Stimulated activated CD4-positive, alpha-beta T cell treated with anti-CD3 and anti-CD28 coated beads, Interleukin-1b, Interleukin-23, amount 100 ng/mL, for 24 hours (primary cell): ENCODE measurements at regions not wholly inside any gene's neighbourhood (a gene's known extent, or its start where the extent isn't known, plus 50 kb on each side); places are given as distances from the start of the nearest gene placed in this dataset.
A peak's percentile ranks its signal among the peaks of the same experiment; 100 is the strongest.
"Not testable (repeated sequence)": the region's sequence is repeated elsewhere in the genome, so short reads cannot be mapped to it uniquely, and the experiment has no call there.

ENCODE experiments used
- DNase-seq, 4 experiments: peaks; one replicate each; pipeline ENCODE4 v3.0.0-alpha.2; 2020; ENCODE audit warnings: low read depth in 4 of 4, low spot score in 1 of 4

DNA sequence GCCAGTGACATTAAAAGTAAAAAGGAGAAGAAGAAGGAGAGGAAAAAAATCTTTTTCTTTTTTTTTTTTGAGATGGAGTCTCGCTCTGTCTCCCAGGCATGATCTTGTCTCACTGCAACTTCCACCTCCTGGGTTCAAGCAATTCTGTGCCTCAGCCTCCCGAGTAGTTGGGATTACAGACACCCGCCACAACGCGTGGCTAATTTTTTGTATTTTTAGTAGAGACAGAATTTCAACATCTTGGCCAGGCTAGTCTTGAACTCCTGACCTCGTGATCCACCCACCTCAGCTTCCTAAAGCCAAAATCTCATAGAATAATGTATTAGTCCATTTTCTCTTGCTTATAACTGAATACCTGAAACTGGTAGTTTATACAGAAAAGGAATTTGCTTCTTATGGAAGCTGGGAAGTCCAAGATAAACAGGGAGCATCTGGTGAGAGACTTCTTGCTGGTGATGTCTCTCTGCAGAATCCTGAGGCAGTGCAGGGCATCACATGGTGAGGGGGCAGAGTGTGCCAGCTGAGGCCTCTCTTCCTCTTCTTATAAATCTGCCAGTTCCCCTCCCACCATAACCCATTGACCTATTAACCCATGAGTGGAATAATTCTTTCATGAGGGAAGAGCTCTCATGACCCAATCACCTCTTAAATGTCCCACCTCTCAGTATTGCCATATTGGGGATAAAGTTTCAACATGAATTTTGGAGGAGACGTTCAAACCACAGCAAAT, 466.3 kb downstream of the GADD45G start:
- no peak for DNase-seq

DNA sequence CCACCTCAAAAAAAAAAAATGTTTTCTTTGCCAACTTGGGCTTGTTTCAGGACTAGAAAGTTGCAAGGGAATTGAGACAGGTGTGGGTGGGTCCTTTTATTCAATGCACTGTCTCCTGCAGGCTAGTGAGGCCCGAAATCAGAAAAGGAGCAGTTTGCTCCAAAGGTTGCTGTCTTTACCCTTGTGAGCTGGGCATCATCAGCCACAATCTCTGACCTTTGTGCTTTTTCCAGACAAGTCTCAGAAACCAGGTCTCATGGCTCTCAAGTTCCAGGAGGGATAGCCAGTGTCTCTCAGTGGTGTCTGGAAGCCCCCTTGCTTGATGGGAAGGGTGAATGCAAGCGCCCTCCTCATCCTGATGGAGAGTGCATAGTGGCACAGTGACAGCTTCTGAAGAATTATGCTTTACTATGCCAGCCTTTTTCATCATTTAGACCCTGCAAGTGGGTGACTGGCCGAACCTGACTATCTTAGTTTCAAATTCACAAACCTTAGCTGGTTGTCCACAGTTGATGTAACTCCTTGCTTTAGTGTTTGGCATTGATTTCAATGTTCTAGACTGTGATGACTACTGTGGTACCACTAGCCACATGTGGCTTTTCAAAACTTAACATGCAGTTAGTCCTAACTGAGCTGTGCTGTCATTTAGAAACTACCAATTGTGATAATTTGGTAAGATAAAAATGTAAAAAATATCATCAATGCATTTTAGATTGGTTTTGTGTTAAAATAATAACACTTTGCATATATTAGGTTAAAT, 468.6 kb downstream of the GADD45G start:
- no peak for DNase-seq

DNA sequence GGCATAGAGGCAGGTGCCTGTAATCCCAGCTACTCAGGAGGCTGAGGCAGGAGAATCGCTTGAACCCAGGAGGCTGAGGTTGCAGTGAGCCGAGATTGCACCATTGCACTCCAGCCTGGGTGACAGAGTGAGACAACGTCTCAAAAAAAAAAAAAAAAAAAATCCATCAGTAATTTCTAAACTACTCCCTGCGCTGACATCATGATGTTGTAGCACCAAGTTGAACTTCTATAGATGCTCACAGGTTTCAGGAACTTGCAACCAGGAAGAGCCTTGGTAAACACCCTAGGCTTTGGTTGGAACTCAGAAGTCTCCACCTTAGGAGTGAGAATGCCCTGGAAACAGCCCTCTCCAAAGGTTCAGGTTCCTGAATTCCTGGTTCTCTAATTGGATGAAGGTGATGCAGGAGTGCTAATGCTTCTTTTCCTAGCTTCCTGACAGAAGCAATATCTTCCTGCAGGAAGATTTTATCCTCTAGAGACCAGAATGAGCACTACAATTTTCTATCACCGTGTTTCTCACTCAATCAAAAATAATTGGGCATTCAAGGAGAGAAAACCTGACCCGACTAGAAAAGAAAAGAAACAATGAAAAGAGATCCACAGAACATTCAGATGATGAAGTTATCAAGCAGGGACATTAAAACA, 469.6 kb downstream of the GADD45G start:
- no peak for DNase-seq

DNA sequence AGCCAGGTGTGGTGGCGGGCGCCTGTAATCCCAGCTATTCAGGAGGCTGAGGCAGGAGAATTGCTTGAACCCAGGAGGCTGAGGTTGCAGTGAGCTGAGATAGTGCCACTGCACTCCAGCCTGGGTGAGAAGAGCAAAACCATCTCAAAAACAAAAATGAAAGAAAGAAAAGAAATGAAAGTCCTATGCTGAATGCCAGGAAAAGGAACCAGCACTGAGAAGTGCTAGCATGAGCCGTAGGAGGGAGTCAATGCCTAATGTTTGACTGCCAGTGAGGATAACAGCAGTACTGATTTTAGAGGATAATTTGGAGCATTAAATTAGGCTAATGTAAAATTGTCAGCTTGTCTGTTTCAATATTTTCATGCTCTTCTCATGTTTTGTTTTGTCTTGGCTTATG, 472.8 kb downstream of the GADD45G start:
- not testable (repeated sequence) for DNase-seq

DNA sequence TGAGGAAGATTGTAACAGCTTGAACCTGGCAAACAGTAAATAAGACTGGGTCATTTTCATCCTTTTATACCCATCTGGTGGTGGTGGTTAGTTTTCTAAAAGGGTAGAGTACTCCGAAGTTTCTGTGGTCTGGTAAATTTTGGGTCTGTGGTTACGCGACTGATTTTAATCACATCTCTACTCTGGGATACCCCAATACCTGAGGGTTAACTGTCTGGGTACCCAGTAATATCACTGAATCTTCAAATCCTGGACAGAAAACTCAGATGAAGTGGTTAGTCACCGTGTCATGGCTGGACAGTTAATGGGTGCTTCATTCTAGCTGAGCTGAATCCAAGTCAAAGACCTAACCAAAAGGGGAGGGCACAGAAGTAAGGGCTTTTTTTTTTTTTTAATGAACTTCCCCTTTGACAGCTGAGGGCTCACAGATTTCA, 474.2 kb downstream of the GADD45G start:
- no peak for DNase-seq

DNA sequence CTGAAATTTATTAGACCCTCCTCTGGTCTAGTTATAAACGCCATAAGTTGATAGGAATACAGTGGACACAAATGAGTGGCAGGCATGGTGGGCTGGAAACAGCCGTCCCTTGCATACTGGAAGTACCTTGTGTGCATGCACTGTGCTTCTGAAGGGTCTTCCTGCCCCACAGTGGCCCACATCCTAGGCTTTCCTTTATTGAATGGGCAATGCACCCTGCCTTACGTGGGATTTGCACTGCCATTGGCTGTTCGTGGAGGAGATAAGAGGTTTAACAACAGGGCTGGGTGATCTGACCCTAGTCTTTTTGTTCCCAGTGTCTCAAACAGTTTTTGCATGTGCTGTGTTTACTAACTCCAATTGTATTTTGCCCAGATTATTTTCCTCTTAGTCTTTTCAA, 480.8 kb downstream of the GADD45G start:
- no peak for DNase-seq

DNA sequence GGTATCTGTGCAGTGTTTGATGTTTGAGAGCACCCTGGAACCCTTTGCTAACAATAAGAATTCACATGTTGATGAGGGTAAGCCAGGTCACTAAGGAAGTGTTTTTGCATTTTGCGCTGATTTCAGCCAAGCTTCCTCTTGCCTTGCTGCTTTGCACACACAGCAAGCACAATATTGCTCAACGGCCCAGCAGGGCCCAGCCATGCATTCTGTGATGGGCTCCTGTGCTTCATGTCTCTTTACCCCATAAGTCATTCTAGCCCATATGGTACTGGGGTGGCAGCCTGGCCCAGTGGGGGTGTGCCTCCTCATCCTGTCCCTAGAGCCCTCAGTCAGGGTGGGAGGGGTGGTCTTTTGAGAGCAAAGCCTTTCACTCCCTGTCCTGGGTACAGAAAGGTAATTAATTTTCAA, 481.3 kb downstream of the GADD45G start:
- no peak for DNase-seq

DNA sequence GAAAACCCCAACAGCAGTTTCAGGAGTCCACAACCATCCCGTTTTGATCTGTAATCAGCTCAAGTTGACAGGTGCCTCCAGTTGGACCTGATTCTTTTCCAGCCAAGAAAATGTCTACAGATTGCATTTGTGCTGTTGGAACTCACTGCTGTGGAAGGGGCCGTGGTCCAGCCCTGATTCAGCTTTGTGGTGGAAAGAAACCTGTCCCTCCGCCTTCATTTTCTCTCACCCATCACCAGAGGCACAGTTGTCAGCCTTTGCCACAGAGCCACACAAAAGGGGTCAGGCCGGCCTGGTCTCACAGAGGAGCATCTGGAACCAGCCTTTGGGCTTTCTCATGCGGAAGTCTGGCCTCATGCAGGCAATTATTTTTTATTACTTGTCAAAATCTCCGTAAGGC, 483.6 kb downstream of the GADD45G start:
- no peak for DNase-seq

DNA sequence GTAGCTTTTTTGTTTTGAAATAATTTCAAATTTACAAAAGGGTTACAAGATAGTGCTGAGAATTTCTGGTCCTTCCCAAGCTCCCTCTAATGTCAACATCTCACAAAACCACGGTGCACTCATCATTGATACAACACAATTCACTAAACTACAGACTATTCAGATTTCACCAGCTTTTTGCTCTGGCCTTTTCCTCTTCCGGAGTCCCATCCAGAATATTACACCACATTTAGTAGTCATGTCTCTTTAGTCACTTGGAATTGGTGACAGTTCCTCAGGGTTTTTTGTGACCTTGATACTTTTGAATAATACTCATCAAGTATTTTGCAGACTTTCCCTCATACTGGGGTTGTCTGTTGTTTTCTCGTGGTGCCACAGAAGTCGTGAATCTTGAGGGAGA, 484.0 kb downstream of the GADD45G start:
- no peak for DNase-seq

DNA sequence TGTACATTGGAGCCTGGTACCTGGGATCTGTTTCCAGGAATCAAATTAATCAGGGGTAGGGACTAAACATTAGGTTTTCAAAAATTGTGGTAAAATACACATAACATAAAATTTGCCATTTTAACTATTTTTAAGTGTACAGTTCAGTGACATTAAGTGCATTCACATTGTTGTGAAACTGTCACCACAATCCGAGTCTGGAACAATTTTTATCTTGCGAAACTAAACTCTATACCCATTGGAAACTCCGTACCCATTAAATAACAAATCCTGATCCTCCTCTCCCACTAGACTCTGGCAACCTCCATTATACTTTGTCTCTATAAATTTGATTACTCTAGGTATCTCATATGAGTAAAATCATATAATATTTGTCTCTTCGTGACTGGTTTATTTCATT, 486.2 kb downstream of the GADD45G start:
- DNase-seq = no peak

DNA sequence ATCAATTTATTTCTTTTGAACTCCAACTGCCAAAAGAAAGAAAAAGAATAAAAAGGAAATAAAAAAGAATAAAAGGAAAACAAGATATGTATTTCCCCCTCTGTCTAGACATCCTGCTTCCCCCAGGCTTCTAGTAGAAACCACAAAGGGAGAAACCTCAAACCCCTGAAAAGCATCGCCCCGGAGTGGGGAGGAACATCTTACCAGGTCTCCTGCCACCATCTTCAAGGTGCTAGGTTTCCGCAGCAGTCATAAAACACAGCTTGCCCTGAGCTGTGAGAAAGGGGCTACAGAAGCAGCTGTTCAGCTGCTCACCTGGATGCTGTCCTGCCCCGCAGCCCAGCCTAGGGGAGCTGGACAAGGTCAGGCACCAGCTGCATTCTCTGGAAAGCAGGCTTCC, 487.7 kb downstream of the GADD45G start:
- no peak for DNase-seq

DNA sequence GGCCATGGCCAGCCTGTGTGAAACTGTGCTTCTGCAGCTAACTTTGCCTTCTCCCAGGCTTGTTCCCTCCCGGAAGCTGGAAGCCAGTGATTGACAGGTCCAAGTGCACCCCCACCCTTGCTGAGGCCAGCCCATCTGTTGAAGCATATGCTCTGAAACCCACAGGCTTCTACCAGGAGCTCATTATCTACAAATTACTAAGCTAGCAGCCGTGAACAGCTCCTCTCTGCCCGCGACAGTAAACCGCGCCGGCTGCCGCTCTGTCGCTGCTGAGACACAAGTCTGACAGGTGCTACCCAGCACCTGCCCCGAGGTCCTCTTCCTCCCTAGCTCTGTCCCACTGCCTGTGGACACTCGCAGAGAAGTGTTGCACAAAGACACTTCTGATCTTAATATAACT, 490.9 kb downstream of the GADD45G start:
- no peak for DNase-seq

DNA sequence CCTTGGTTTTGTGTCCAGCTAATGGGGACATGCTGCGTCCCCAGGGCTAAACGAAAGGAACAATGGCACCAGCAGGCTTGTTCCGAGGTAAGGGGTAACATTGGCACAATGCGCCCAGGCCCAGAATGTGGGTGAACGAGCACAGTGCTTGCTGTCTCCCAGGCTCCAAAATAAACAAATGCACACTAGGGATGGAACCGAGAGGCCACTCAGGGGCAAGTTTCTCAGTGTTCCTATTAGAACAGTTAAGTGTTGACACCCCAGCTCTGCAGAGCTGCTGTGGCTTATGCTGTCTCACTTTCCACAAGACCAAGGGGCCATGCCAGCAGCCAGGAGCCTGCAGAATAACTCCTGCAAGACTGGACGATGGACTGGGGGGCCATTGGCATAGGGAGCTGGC, 492.4 kb downstream of the GADD45G start:
- no peak for DNase-seq

DNA sequence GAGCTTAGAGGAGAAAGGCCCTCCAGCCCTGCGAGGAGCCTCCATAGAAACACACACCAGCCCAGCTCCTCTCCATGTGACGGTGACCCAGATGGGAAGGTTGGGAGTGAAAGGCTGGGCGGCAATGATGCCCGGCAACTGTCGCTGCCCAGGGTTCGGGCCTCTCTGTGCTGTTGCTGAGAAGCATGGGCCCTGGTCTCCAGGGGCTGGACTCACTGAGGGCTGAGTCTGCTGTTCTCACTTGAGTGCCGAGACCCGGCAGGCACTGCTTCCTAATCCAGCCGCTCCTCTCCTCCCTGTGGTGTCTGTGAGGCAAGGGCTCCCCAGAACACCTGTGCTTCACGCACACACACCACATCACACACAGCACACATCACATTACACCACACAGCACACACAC, 493.6 kb downstream of the GADD45G start:
- no peak for DNase-seq

DNA sequence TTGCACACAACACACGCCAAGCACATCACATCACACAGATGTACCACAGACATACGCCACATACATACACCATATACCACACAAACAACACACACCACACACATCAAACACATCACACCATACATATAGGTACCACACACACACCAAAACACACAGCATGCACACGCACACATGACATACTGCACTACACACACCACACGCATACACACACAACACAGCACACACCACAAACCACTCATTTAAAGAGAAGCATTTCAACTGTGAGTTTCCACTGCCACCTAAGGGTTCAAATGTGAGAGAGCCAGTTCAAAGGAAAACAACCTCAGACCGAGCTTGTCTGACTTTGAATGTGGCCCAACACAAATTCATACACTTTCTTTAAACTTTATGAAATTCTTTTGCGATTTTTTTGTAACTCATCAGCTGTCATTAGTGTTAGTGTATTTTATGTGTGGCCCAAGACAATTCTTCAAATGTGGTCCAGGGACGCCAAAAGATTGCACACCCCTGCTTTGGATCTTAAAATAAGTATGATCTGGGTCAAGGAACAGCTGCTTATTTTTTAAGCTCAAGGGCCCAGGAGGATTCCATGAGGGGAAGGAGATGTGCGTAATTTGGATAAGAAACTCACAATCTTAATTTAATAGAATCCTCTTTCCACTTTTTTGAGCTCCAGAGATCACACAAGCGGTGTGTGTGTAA, 494.6 kb downstream of the GADD45G start:
- DNase-seq = no peak

DNA sequence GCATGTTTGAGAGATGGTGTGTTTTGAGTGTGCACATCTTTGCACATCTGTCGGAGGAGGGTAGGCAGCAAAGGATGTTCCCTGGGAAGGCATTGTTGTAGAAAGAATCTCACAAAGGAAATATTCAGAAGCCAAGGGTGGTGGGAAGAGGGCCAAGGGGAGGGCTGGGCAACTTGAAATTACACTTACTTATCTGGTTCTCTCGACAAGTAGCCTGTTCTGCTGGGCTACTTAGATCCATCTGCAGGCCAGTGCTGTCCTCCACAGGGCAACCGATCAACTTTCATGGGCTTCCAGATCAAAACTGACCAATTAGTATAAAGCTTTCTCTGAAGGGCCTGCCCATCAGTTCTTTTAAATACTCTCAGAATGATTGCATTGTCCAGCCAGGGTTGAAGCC, 495.2 kb downstream of the GADD45G start:
- no peak for DNase-seq

DNA sequence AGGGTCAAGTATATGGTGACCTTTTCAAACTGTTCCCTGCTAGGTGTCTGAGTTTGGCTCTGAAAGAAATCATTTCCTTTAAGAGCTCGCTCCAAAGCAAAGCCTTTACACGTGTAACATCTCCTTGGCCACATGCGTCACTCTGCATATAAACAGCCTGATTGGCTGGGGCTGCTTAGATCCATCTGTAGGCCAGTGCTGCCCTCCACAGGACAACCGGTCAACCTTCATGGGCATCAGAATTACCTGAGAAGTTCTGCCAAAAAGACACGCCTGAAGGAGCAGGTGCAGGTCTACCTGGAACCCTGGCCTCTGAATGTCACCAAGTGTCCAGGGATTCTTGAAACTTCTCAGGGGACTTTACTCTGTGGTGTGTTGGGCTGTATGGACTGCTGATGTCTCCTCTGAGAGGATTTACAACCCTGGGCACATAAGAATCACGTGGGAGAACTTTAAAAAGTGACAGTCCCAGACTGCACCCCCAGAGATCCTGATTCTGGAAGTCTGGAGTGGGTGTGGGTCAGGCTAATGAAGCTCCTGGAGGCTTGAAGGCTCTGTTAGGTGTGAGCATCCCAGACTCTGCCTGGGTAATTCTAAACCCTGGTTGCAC, 497.6 kb downstream of the GADD45G start:
- peak; percentile 42 to 69 (median 56) for DNase-seq

DNA sequence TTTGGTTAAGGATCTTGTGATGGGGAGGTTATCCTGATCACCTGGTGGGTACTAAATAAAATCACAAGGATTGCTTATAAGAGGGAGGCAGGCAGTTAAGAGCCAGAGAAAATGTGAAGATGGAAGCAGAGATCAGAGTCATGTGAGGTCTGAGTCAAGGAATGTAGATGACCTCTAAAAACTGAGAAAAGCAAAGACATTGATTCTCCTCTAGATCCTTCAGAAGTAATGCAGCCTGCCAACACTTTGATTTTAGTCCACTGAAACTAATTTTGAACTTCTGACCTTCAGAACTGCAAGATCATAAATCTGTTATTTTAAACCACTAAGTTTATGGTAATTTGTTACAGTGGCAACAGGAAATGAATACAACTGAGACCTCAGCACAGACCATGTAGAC, 499.0 kb downstream of the GADD45G start:
- DNase-seq = no peak

DNA sequence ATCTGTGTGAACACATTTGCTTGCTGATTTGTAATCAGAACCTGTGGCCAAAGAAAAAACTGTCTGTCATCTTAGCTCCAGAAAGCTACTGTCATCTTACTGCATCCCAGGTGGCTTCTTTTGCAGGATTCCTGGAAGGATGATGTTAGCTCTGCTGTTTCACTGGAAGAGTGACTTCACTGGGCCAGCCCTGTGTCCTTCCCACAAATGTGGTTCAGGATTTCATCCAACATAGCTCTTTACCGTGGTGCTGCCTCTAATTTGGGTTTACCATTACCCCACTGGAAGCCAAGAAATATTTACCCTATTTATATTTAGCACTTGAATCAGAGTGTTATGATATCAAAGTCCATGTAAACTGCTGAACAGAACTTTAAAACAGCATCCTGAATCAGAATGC, 501.0 kb downstream of the GADD45G start:
- DNase-seq = no peak

DNA sequence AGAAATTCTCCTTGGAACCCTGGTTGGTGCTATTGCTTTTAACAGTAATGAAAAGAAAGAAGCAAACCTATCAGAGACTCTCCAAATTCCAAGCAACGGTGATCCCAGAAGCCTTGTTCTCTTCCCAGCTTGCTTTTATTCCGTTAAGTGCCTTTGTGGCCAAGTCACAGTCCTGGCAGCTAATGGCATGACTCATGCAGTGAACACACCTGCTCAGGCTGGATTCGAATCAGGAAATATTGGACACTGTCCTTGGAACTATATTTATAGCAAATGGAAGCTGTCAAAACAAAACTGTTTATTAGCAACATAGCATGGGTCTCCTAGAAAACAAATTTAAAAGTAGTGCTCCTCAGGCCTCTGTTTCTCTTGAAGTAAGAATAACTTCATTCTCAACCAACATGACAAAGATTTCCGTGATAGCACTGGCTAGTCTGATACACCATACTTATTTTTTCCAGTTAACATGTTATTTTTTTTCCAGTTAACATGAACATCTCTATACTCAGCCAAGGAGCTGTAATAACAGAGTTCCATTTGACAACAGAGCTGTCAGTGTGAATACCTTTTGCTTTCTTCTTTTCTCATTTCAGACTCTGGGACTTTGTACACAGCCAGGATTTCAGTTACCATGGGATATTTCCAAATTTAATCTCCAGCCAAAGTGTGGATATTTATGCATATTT, 502.4 kb downstream of the GADD45G start:
- no peak for DNase-seq
